ENCODE measurements at regions not wholly inside any gene's neighbourhood (a gene's known extent, or its start where the extent isn't known, plus 50 kb on each side); places are given as distances from the start of the nearest gene placed in this dataset.

- no peaks in the 10 kb centered on the region for H3K4me1 ChIP-seq (ENCODE audit: control insufficient read depth in 5 of 5, insufficient read depth in 5 of 5, low read length in 5 of 5)
- WGBS, 2 donors = 72 to 84% methylated on average over 5 of the region's 5 CpGs
- ATAC-seq (ENCODE audit: insufficient read depth, low FRiP score) = no peak
- no peaks in the 10 kb centered on the region for H3K9me3 ChIP-seq (ENCODE audit: control insufficient read depth in 4 of 4, insufficient read depth in 3 of 4, low read length in 3 of 4)
- H3K4me3 ChIP-seq = no peak overlapping the region
- no peak overlapping the region for H3K9ac ChIP-seq (ENCODE audit: insufficient read depth in 1 of 2, low read length in 2 of 2)
- DNase-seq = peak; percentile 22 to 73 (median 72)
- no peaks in the 10 kb centered on the region for H3K36me3 ChIP-seq (ENCODE audit: control insufficient read depth in 4 of 4, insufficient read depth in 4 of 4, low read length in 4 of 4)
- TF ChIP-seq CTCF (IDR thresholded peaks at IDR 0.05; ENCODE audit: control extremely low read depth, extremely low read depth) = no peak
- no peak overlapping the region for H3K27ac ChIP-seq (ENCODE audit: low read depth in 1 of 2, low read length in 1 of 2)
- no peaks in the 10 kb centered on the region for H3K27me3 ChIP-seq (ENCODE audit: control insufficient read depth in 3 of 3, insufficient read depth in 3 of 3, low read length in 2 of 3)
Observed at GRCh38 chrX:27404366-27404765, 58.8 kb downstream of the PPP4R3C start.

GRCh38 chrX:27399146-27399456 is 64.0 kb downstream of the PPP4R3C start:
- DNase-seq (no peak), ATAC-seq (ENCODE audit: insufficient read depth, low FRiP score) (no peak)
- Histone ChIP-seq H3K4me1 (ENCODE audit: control insufficient read depth in 5 of 5, insufficient read depth in 5 of 5, low read length in 5 of 5) (no peaks in the 10 kb centered on the region), H3K4me3 (no peak overlapping the region), H3K27me3 (ENCODE audit: control insufficient read depth in 3 of 3, insufficient read depth in 3 of 3, low read length in 2 of 3) (no peaks in the 10 kb centered on the region), H3K27ac (ENCODE audit: low read depth in 1 of 2, low read length in 1 of 2) (no peak overlapping the region), H3K36me3 (ENCODE audit: control insufficient read depth in 4 of 4, insufficient read depth in 4 of 4, low read length in 4 of 4) (no peaks in the 10 kb centered on the region), H3K9me3 (ENCODE audit: control insufficient read depth in 4 of 4, insufficient read depth in 3 of 4, low read length in 3 of 4) (no peaks in the 10 kb centered on the region), H3K9ac (ENCODE audit: insufficient read depth in 1 of 2, low read length in 2 of 2) (no peak overlapping the region)
- TF ChIP-seq CTCF (IDR thresholded peaks at IDR 0.05; ENCODE audit: control extremely low read depth, extremely low read depth) = no peak

GRCh38 chrX:27391623-27392022 is 71.5 kb downstream of the PPP4R3C start:
- H3K4me1 ChIP-seq (ENCODE audit: control insufficient read depth in 5 of 5, insufficient read depth in 5 of 5, low read length in 5 of 5) = no peaks in the 10 kb centered on the region
- no peaks in the 10 kb centered on the region for H3K36me3 ChIP-seq (ENCODE audit: control insufficient read depth in 4 of 4, insufficient read depth in 4 of 4, low read length in 4 of 4)
- no peak overlapping the region for H3K27ac ChIP-seq (ENCODE audit: low read depth in 1 of 2, low read length in 1 of 2)
- H3K9me3 ChIP-seq (ENCODE audit: control insufficient read depth in 4 of 4, insufficient read depth in 3 of 4, low read length in 3 of 4) = no peaks in the 10 kb centered on the region
- H3K27me3 ChIP-seq (ENCODE audit: control insufficient read depth in 3 of 3, insufficient read depth in 3 of 3, low read length in 2 of 3) = no peaks in the 10 kb centered on the region
- ATAC-seq (ENCODE audit: insufficient read depth, low FRiP score) = no peak
- DNase-seq = no peak
- no peak overlapping the region for H3K4me3 ChIP-seq
- WGBS, 2 donors = 65 to 74% methylated on average over 4 of the region's 4 CpGs
- no peak for TF ChIP-seq CTCF (IDR thresholded peaks at IDR 0.05; ENCODE audit: control extremely low read depth, extremely low read depth)
- no peak overlapping the region for H3K9ac ChIP-seq (ENCODE audit: insufficient read depth in 1 of 2, low read length in 2 of 2)

- DNase-seq (no peak), ATAC-seq (ENCODE audit: insufficient read depth, low FRiP score) (no peak)
- H3K9ac ChIP-seq (ENCODE audit: insufficient read depth in 1 of 2, low read length in 2 of 2) = no peak overlapping the region
- no peak for TF ChIP-seq CTCF (IDR thresholded peaks at IDR 0.05; ENCODE audit: control extremely low read depth, extremely low read depth)
- no peak overlapping the region for H3K27ac ChIP-seq (ENCODE audit: low read depth in 1 of 2, low read length in 1 of 2)
- no peak overlapping the region for H3K4me3 ChIP-seq
- H3K27me3 ChIP-seq (ENCODE audit: control insufficient read depth in 3 of 3, insufficient read depth in 3 of 3, low read length in 2 of 3) = no peaks in the 10 kb centered on the region
- no peaks in the 10 kb centered on the region for H3K36me3 ChIP-seq (ENCODE audit: control insufficient read depth in 4 of 4, insufficient read depth in 4 of 4, low read length in 4 of 4)
- no peaks in the 10 kb centered on the region for H3K4me1 ChIP-seq (ENCODE audit: control insufficient read depth in 5 of 5, insufficient read depth in 5 of 5, low read length in 5 of 5)
- 89 to 97% methylated on average over 5 to 11 of the region's 11 CpGs for WGBS, 2 donors
- no peaks in the 10 kb centered on the region for H3K9me3 ChIP-seq (ENCODE audit: control insufficient read depth in 4 of 4, insufficient read depth in 3 of 4, low read length in 3 of 4)
Observed at GRCh38 chrX:27381419-27381818, 81.7 kb downstream of the PPP4R3C start.
